Trophoblast cell (in vitro differentiated cells and primary cell): ENCODE measurements at regions not wholly inside any gene's neighbourhood (a gene's known extent, or its start where the extent isn't known, plus 50 kb on each side); places are given as distances from the start of the nearest gene placed in this dataset.

ENCODE experiments used
- DNase-seq, 2 donors: peaks; one replicate each; pipeline ENCODE4 v3.0.0-alpha.2; 2016
- H2AFZ ChIP-seq: 2 replicates; pipeline ENCODE4 v1.6.1; 2013; ENCODE audit warnings: low read length, moderate library complexity, mild to moderate bottlenecking; ENCODE audit not compliant: insufficient read depth, poor library complexity
- H2AK5ac ChIP-seq: 2 replicates; pipeline ENCODE4 v1.6.1; 2013; ENCODE audit warnings: mild to moderate bottlenecking, low read length
- H2BK120ac ChIP-seq: 2 replicates; pipeline ENCODE4 v1.6.1; 2013; ENCODE audit warnings: low read length, mild to moderate bottlenecking, moderate library complexity; ENCODE audit not compliant: insufficient read depth, poor library complexity
- H2BK12ac ChIP-seq: 2 replicates; pipeline ENCODE4 v1.6.1; 2013; ENCODE audit warnings: mild to moderate bottlenecking, low read length, moderate library complexity
- H2BK5ac ChIP-seq: 2 replicates; pipeline ENCODE4 v1.6.1; 2013; ENCODE audit warnings: low read length, low read depth, moderate library complexity, mild to moderate bottlenecking; ENCODE audit not compliant: poor library complexity
- H3K14ac ChIP-seq: 2 replicates; pipeline ENCODE4 v1.6.1; 2013; ENCODE audit warnings: mild to moderate bottlenecking, low read length
- H3K18ac ChIP-seq: 2 replicates; pipeline ENCODE4 v1.6.1; 2013; ENCODE audit warnings: mild to moderate bottlenecking, low read length
- H3K23ac ChIP-seq: 2 replicates; pipeline ENCODE4 v1.6.1; 2013; ENCODE audit warnings: low read length
- H3K27ac ChIP-seq: 2 replicates; pipeline ENCODE4 v1.5.1; 2013; ENCODE audit warnings: low read depth, mild to moderate bottlenecking, inconsistent platforms, low read length, moderate library complexity
- H3K27me3 ChIP-seq: 2 replicates; pipeline ENCODE4 v1.6.1; 2013; ENCODE audit warnings: inconsistent platforms, mild to moderate bottlenecking, low read length, moderate library complexity; ENCODE audit not compliant: insufficient read depth
- H3K36me3 ChIP-seq, 2 experiments: 1 replicate in 1 of 2; 2 replicates in 1 of 2; pipeline ENCODE4 v1.6.1; 2013; ENCODE audit warnings: low read length in 2 of 2, mild to moderate bottlenecking in 2 of 2, moderate library complexity in 1 of 2; ENCODE audit not compliant: insufficient read depth in 2 of 2, control insufficient read depth in 1 of 2
- H3K4ac ChIP-seq: 2 replicates; pipeline ENCODE4 v1.6.1; 2013; ENCODE audit warnings: low read depth, mild to moderate bottlenecking, low read length, moderate library complexity
- H3K4me1 ChIP-seq, 2 experiments: 1 replicate in 1 of 2; 2 replicates in 1 of 2; pipeline ENCODE4 v1.6.1; 2013; ENCODE audit warnings: low read length in 2 of 2, mild to moderate bottlenecking in 2 of 2, moderate library complexity in 1 of 2; ENCODE audit not compliant: insufficient read depth in 2 of 2, control insufficient read depth in 1 of 2
- H3K4me2 ChIP-seq: 2 replicates; pipeline ENCODE4 v1.6.1; 2013; ENCODE audit warnings: inconsistent platforms, mild to moderate bottlenecking, low read length, moderate library complexity
- H3K4me3 ChIP-seq: 2 replicates; pipeline ENCODE4 v1.5.1; 2013; ENCODE audit warnings: mild to moderate bottlenecking, low read depth, low read length, inconsistent platforms
- H3K79me1 ChIP-seq: one replicate; pipeline ENCODE4 v1.6.1; 2013; ENCODE audit warnings: low read length
- H3K79me2 ChIP-seq: 2 replicates; pipeline ENCODE4 v1.6.1; 2013; ENCODE audit warnings: low read length, mild to moderate bottlenecking; ENCODE audit not compliant: control insufficient read depth, insufficient read depth, poor library complexity
- H3K9ac ChIP-seq: 2 replicates; pipeline ENCODE4 v1.6.1; 2013; ENCODE audit warnings: mild to moderate bottlenecking, low read length
- H3K9me3 ChIP-seq: 2 replicates; pipeline ENCODE4 v1.6.1; 2013; ENCODE audit warnings: low read depth, mild to moderate bottlenecking, control low read depth, inconsistent platforms, low read length; ENCODE audit not compliant: insufficient read depth
- H4K12ac ChIP-seq: 2 replicates; pipeline ENCODE4 v1.6.1; 2013; ENCODE audit warnings: low read depth, mild to moderate bottlenecking, low read length, moderate library complexity
- H4K8ac ChIP-seq: 2 replicates; pipeline ENCODE4 v1.6.1; 2013; ENCODE audit warnings: low read depth, mild to moderate bottlenecking, low read length, moderate library complexity
- H4K91ac ChIP-seq: one replicate; pipeline ENCODE4 v1.6.1; 2013; ENCODE audit warnings: low read depth, mild to moderate bottlenecking, low read length, moderate library complexity
- WGBS: extraction: QIAGEN DNeasy Blood & Tissue Kit; methylation state at CpG from one replicate; pipeline ENCODE4 v1.1.7; 2013; ENCODE audit warnings: missing lambda C conversion rate; ENCODE audit not compliant: insufficient read length, insufficient coverage; ENCODE audit errors: extremely low coverage; 5-methylcytosine and 5-hydroxymethylcytosine counted together

GRCh38 chr15:66846811-66847210 is 144.8 kb downstream of the SMAD6 start:
- Histone ChIP-seq H3K79me2 (peaks cover 19% of the 10 kb centered on the region), H3K4me2 (no peak overlapping the region), H4K8ac (peak overlapping the region; percentile 30), H3K14ac (peak overlapping the region; percentile 83), H2BK5ac (peak overlapping the region; percentile 88), H3K9me3 (no peaks in the 10 kb centered on the region), H3K4me1 (peaks cover 46 to 66% of the 10 kb centered on the region in 2 experiments), H3K4ac (peak overlapping the region; percentile 70), H3K27me3 (no peaks in the 10 kb centered on the region), H2AK5ac (peak overlapping the region; percentile 94), H3K9ac (no peak overlapping the region), H4K12ac (no peak overlapping the region), H3K79me1 (peaks cover 75% of the 10 kb centered on the region), H3K18ac (peak overlapping the region; percentile 72), H3K27ac (no peak overlapping the region), H3K23ac (no peak overlapping the region), H2AFZ (no peak overlapping the region), H2BK120ac (peak overlapping the region; percentile 90), H3K36me3 (no peaks in the 10 kb centered on the region), H4K91ac (peak overlapping the region; percentile 95), H2BK12ac (peak overlapping the region; percentile 97), H3K4me3 (no peak overlapping the region)
- no peak for DNase-seq
- no CpG with 5 or more reads among the region's 4 CpGs for WGBS

- DNase-seq = no peak
- H2BK12ac ChIP-seq = peak overlapping the region; percentile 68
- H3K4me2 ChIP-seq = no peak overlapping the region
- no peak overlapping the region for H3K9ac ChIP-seq
- no peaks in the 10 kb centered on the region for H3K27me3 ChIP-seq
- peaks cover 78% of the 10 kb centered on the region for H3K79me1 ChIP-seq
- peak overlapping the region; percentile 83 for H3K18ac ChIP-seq
- H4K8ac ChIP-seq = no peak overlapping the region
- no peak overlapping the region for H2AFZ ChIP-seq
- peak overlapping the region; percentile 75 for H3K4ac ChIP-seq
- H3K4me1 ChIP-seq = peaks cover 45 to 70% of the 10 kb centered on the region in 2 experiments
- no peak overlapping the region for H4K12ac ChIP-seq
- H3K79me2 ChIP-seq = peaks cover 16% of the 10 kb centered on the region
- H3K14ac ChIP-seq = peak overlapping the region; percentile 85
- H2AK5ac ChIP-seq = peak overlapping the region; percentile 50
- H3K23ac ChIP-seq = no peak overlapping the region
- H3K9me3 ChIP-seq = no peaks in the 10 kb centered on the region
- peak overlapping the region; percentile 100 for H4K91ac ChIP-seq
- no CpG with 5 or more reads among the region's 1 CpG for WGBS
- H3K27ac ChIP-seq = no peak overlapping the region
- H2BK5ac ChIP-seq = peak overlapping the region; percentile 90
- no peaks in the 10 kb centered on the region for H3K36me3 ChIP-seq
- H3K4me3 ChIP-seq = no peak overlapping the region
- peak overlapping the region; percentile 81 for H2BK120ac ChIP-seq
Observed at GRCh38 chr15:66847565-66847991, 145.5 kb downstream of the SMAD6 start.

GRCh38 chr15:66848116-66848515 is 146.1 kb downstream of the SMAD6 start:
- Histone ChIP-seq H3K27me3 (no peaks in the 10 kb centered on the region), H3K4me3 (no peak overlapping the region), H4K12ac (no peak overlapping the region), H3K27ac (no peak overlapping the region), H3K18ac (peak overlapping the region; percentile 35), H3K79me2 (peaks cover 13% of the 10 kb centered on the region), H2BK12ac (peak overlapping the region; percentile 68), H3K23ac (no peak overlapping the region), H3K4me1 (peaks cover 44 to 70% of the 10 kb centered on the region in 2 experiments), H2AK5ac (peak overlapping the region; percentile 50), H3K79me1 (peaks cover 74% of the 10 kb centered on the region), H4K8ac (peak overlapping the region; percentile 52), H3K4ac (peak overlapping the region; percentile 16), H3K36me3 (no peaks in the 10 kb centered on the region), H3K9me3 (no peaks in the 10 kb centered on the region), H2AFZ (no peak overlapping the region), H3K9ac (no peak overlapping the region), H3K14ac (peak overlapping the region; percentile 34), H2BK5ac (peak overlapping the region; percentile 90), H2BK120ac (peak overlapping the region; percentile 81), H3K4me2 (no peak overlapping the region), H4K91ac (peak overlapping the region; percentile 100)
- no CpG with 5 or more reads among the region's 5 CpGs for WGBS
- no peak for DNase-seq

- Histone ChIP-seq H3K14ac (peak overlapping the region; percentile 34), H2BK120ac (peak overlapping the region; percentile 81), H3K36me3 (no peaks in the 10 kb centered on the region), H2BK12ac (peak overlapping the region; percentile 68), H3K79me1 (peaks cover 67% of the 10 kb centered on the region), H3K4me3 (no peak overlapping the region), H3K18ac (peak overlapping the region; percentile 90), H4K12ac (no peak overlapping the region), H2AFZ (no peak overlapping the region), H3K4me2 (no peak overlapping the region), H3K23ac (no peak overlapping the region), H4K8ac (peak overlapping the region; percentile 52), H4K91ac (peak overlapping the region; percentile 100), H3K27ac (peak overlapping the region; percentile 91), H2BK5ac (peak overlapping the region; percentile 90), H3K27me3 (no peaks in the 10 kb centered on the region), H3K4ac (peak overlapping the region; percentile 18), H3K9me3 (no peaks in the 10 kb centered on the region), H3K79me2 (peaks cover 10% of the 10 kb centered on the region), H3K4me1 (peaks cover 36 to 63% of the 10 kb centered on the region in 2 experiments), H2AK5ac (peak overlapping the region; percentile 50), H3K9ac (no peak overlapping the region)
- DNase-seq = no peak
- WGBS = no CpG with 5 or more reads among the region's 9 CpGs
Observed at GRCh38 chr15:66848686-66849392, 146.8 kb downstream of the SMAD6 start.
